Natural killer cell treated with Interleukin-12 subunit alpha and Interleukin-12 subunit beta and Interleukin-15 and Interleukin-18, amount 100 ng/mL, for 72 hours (primary cell): ENCODE measurements at regions not wholly inside any gene's neighbourhood (a gene's known extent, or its start where the extent isn't known, plus 50 kb on each side); places are given as distances from the start of the nearest gene placed in this dataset.

ENCODE experiments used
- ATAC-seq, 2 donors: fragments of 150-1000 bp; cut with Tn5 transposase in 1 of 2; sonication (Bioruptor Pico), chemical (Tn5 transposase) in 1 of 2; 2 replicates each; pipeline ENCODE4 v1.10.0; 2021
- DNase-seq: peaks from one replicate; pipeline ENCODE4 v3.0.0; 2022; ENCODE audit warnings: low spot score
- H3K27ac Mint-ChIP-seq, 2 donors: 1 replicate in 1 of 2; 2 replicates in 1 of 2; pipeline ENCODE4 v1.8.0; 2022; ENCODE audit warnings: mixed read lengths in 2 of 2, mild to moderate bottlenecking in 1 of 2, moderate library complexity in 1 of 2
- H3K27me3 Mint-ChIP-seq, 2 donors: 1 replicate in 1 of 2; 2 replicates in 1 of 2; pipeline ENCODE4 v1.8.0; 2022; ENCODE audit warnings: mixed read lengths in 2 of 2
- H3K36me3 Mint-ChIP-seq: one replicate; pipeline ENCODE4 v1.8.0; 2022; ENCODE audit warnings: mixed read lengths
- H3K4me1 Mint-ChIP-seq, 2 donors: 1 replicate in 1 of 2; 2 replicates in 1 of 2; pipeline ENCODE4 v1.8.0; 2022; ENCODE audit warnings: low read depth in 2 of 2, mixed read lengths in 2 of 2, mild to moderate bottlenecking in 1 of 2
- H3K4me3 Mint-ChIP-seq: one replicate; pipeline ENCODE4 v1.8.0; 2022; ENCODE audit warnings: mixed read lengths
- H3K9me3 Mint-ChIP-seq: 2 replicates; pipeline ENCODE4 v1.8.0; 2022; ENCODE audit warnings: mixed read lengths

GRCh38 chr5:125612776-125613175 is 810.4 kb upstream of the GRAMD2B start:
- ATAC-seq (no peak), DNase-seq (no peak)
- H3K36me3 Mint-ChIP-seq: no peaks in the 10 kb centered on the region

GRCh38 chr5:125630237-125630636 is 793.0 kb upstream of the GRAMD2B start:
- Mint-ChIP-seq H3K9me3 (no peaks in the 10 kb centered on the region), H3K36me3 (no peaks in the 10 kb centered on the region), H3K4me1 (no peaks in the 10 kb centered on the region), H3K27ac (no peak overlapping the region), H3K4me3 (no peak overlapping the region), H3K27me3 (no peaks in the 10 kb centered on the region)
- no peak for DNase-seq
- no peak for ATAC-seq

More at GRCh38 chr5:125612776-125613175, 810.4 kb upstream of the GRAMD2B start:
- no peak overlapping the region for H3K27ac Mint-ChIP-seq
- no peak overlapping the region for H3K4me3 Mint-ChIP-seq
- no peaks in the 10 kb centered on the region for H3K27me3 Mint-ChIP-seq
- no peaks in the 10 kb centered on the region for H3K9me3 Mint-ChIP-seq
- H3K4me1 Mint-ChIP-seq: no peaks in the 10 kb centered on the region

GRCh38 chr5:125633523-125633922 is 789.7 kb upstream of the GRAMD2B start:
- Mint-ChIP-seq H3K4me1 (no peaks in the 10 kb centered on the region), H3K36me3 (no peaks in the 10 kb centered on the region), H3K27ac (no peak overlapping the region), H3K9me3 (no peaks in the 10 kb centered on the region), H3K4me3 (no peak overlapping the region), H3K27me3 (no peaks in the 10 kb centered on the region)
- ATAC-seq (no peak), DNase-seq (no peak)

GRCh38 chr5:125634216-125634835 is 788.9 kb upstream of the GRAMD2B start:
- no peaks in the 10 kb centered on the region for H3K27me3 Mint-ChIP-seq
- no peaks in the 10 kb centered on the region for H3K36me3 Mint-ChIP-seq
- no peaks in the 10 kb centered on the region for H3K4me1 Mint-ChIP-seq
- no peaks in the 10 kb centered on the region for H3K9me3 Mint-ChIP-seq
- DNase-seq: no peak
- ATAC-seq: no peak
- H3K27ac Mint-ChIP-seq: no peak overlapping the region
- no peak overlapping the region for H3K4me3 Mint-ChIP-seq

- Mint-ChIP-seq H3K4me1 (no peaks in the 10 kb centered on the region), H3K4me3 (no peak overlapping the region), H3K36me3 (peaks cover 8% of the 10 kb centered on the region), H3K27me3 (no peaks in the 10 kb centered on the region), H3K27ac (no peak overlapping the region), H3K9me3 (peaks cover 11% of the 10 kb centered on the region)
- DNase-seq: no peak
- ATAC-seq: no peak
Measured at GRCh38 chr5:125639858-125640257, 783.4 kb upstream of the GRAMD2B start.

- ATAC-seq (no peak), DNase-seq (no peak)
- H3K4me1 Mint-ChIP-seq: no peaks in the 10 kb centered on the region
- peaks cover 4% of the 10 kb centered on the region for H3K36me3 Mint-ChIP-seq
- H3K27me3 Mint-ChIP-seq: no peaks in the 10 kb centered on the region
- H3K4me3 Mint-ChIP-seq: no peak overlapping the region
- H3K27ac Mint-ChIP-seq: no peak overlapping the region
- H3K9me3 Mint-ChIP-seq: peaks cover 14% of the 10 kb centered on the region
Measured at GRCh38 chr5:125652761-125653160, 770.4 kb upstream of the GRAMD2B start.

- Mint-ChIP-seq H3K27ac (no peak overlapping the region), H3K4me3 (no peak overlapping the region), H3K9me3 (peaks cover 11% of the 10 kb centered on the region), H3K4me1 (no peaks in the 10 kb centered on the region), H3K36me3 (no peaks in the 10 kb centered on the region), H3K27me3 (no peaks in the 10 kb centered on the region)
- DNase-seq (no peak), ATAC-seq (no peak)
Measured at GRCh38 chr5:125654392-125654791, 768.8 kb upstream of the GRAMD2B start.

- ATAC-seq (no peak), DNase-seq (no peak)
- Mint-ChIP-seq H3K27ac (no peak overlapping the region), H3K4me1 (no peaks in the 10 kb centered on the region), H3K36me3 (no peaks in the 10 kb centered on the region), H3K27me3 (no peaks in the 10 kb centered on the region), H3K9me3 (peaks cover 11% of the 10 kb centered on the region), H3K4me3 (no peak overlapping the region)
Measured at GRCh38 chr5:125655156-125655555, 768.1 kb upstream of the GRAMD2B start.

GRCh38 chr5:125657936-125658335 is 765.3 kb upstream of the GRAMD2B start:
- ATAC-seq: no peak
- no peaks in the 10 kb centered on the region for H3K27me3 Mint-ChIP-seq
- H3K4me3 Mint-ChIP-seq: no peak overlapping the region
- no peak for DNase-seq
- no peaks in the 10 kb centered on the region for H3K36me3 Mint-ChIP-seq
- peaks cover 17% of the 10 kb centered on the region for H3K9me3 Mint-ChIP-seq
- no peak overlapping the region for H3K27ac Mint-ChIP-seq
- no peaks in the 10 kb centered on the region for H3K4me1 Mint-ChIP-seq

- H3K27me3 Mint-ChIP-seq: peaks cover 0 to 3% of the 10 kb centered on the region in 2 donors
Measured at GRCh38 chr5:125659316-125660023, 763.7 kb upstream of the GRAMD2B start.

GRCh38 chr5:125660231-125660895 is 762.8 kb upstream of the GRAMD2B start:
- DNase-seq: no peak
- Mint-ChIP-seq H3K27ac (no peak overlapping the region), H3K4me3 (no peak overlapping the region), H3K27me3 (peaks cover 0 to 3% of the 10 kb centered on the region in 2 donors), H3K36me3 (no peaks in the 10 kb centered on the region), H3K9me3 (peaks cover 16% of the 10 kb centered on the region), H3K4me1 (no peaks in the 10 kb centered on the region)
- no peak for ATAC-seq

More at GRCh38 chr5:125659316-125660023, 763.7 kb upstream of the GRAMD2B start:
- no peak for ATAC-seq
- Mint-ChIP-seq H3K36me3 (no peaks in the 10 kb centered on the region), H3K9me3 (peaks cover 16% of the 10 kb centered on the region), H3K4me1 (no peaks in the 10 kb centered on the region), H3K27ac (no peak overlapping the region), H3K4me3 (no peak overlapping the region)
- DNase-seq: no peak

GRCh38 chr5:125661584-125661983 is 761.6 kb upstream of the GRAMD2B start:
- DNase-seq (no peak), ATAC-seq (no peak)
- H3K27me3 Mint-ChIP-seq: peaks cover 0 to 5% of the 10 kb centered on the region in 2 donors
- H3K4me3 Mint-ChIP-seq: no peak overlapping the region
- H3K4me1 Mint-ChIP-seq: no peaks in the 10 kb centered on the region
- peaks cover 23% of the 10 kb centered on the region for H3K9me3 Mint-ChIP-seq
- H3K27ac Mint-ChIP-seq: no peak overlapping the region
- no peaks in the 10 kb centered on the region for H3K36me3 Mint-ChIP-seq

GRCh38 chr5:125668884-125669283 is 754.3 kb upstream of the GRAMD2B start:
- H3K4me1 Mint-ChIP-seq: no peaks in the 10 kb centered on the region
- H3K9me3 Mint-ChIP-seq: peaks cover 22% of the 10 kb centered on the region
- no peak overlapping the region for H3K4me3 Mint-ChIP-seq
- no peak overlapping the region for H3K27ac Mint-ChIP-seq
- peaks cover 0 to 2% of the 10 kb centered on the region in 2 donors for H3K27me3 Mint-ChIP-seq
- DNase-seq (no peak), ATAC-seq (no peak)
- H3K36me3 Mint-ChIP-seq: no peaks in the 10 kb centered on the region

- no peak for ATAC-seq
- Mint-ChIP-seq H3K27ac (no peak overlapping the region), H3K4me3 (no peak overlapping the region), H3K4me1 (no peaks in the 10 kb centered on the region), H3K36me3 (no peaks in the 10 kb centered on the region), H3K27me3 (no peaks in the 10 kb centered on the region), H3K9me3 (peaks cover 16% of the 10 kb centered on the region)
- no peak for DNase-seq
Measured at GRCh38 chr5:125673359-125673950, 749.8 kb upstream of the GRAMD2B start.
